GM12878 (cell line): ENCODE measurements at regions not wholly inside any gene's neighbourhood (a gene's known extent, or its start where the extent isn't known, plus 50 kb on each side); places are given as distances from the start of the nearest gene placed in this dataset.

Experiments
- ATAC-seq: fragments of 200-7000 bp; cut with Tn5 transposase; 3 replicates; pipeline ENCODE4 v1.9.1; 2020; ENCODE audit warnings: mild to moderate bottlenecking, moderate library complexity
- BruUV-seq: library from RNA; stranded (reverse); fragments of 400-500 nt; replicated peaks from 2 replicates; lab custom pipeline; 2021; lab: Mats Ljungman, UMichigan
- CTCF ChIA-PET: fragments of 300-600 bp; sonication (Branson Sonifier 250); formaldehyde crosslinking; extraction: SDS; loops from one replicate; lab custom pipeline; 2021; ENCODE audit warnings: inconsistent platforms; lab: Yijun Ruan, JAX
- POLR2A ChIA-PET: fragments of 350-600 bp; formaldehyde crosslinking; extraction: SDS; loops from one replicate; lab custom pipeline; 2021; ENCODE audit warnings: inconsistent platforms; lab: Charles Lee
- RAD21 ChIA-PET: fragments of 300-600 bp; sonication (Branson Sonifier 250); formaldehyde crosslinking; loops from one replicate; lab custom pipeline; 2023; ENCODE audit warnings: antibody characterized with exemption; ENCODE audit not compliant: unreplicated experiment; lab: Charles Lee
- SMC1A ChIA-PET: fragments of 300-600 bp; sonication (Branson Sonifier 250); formaldehyde crosslinking; loops from one replicate; lab custom pipeline; 2023; ENCODE audit not compliant: unreplicated experiment, uncharacterized antibody; lab: Charles Lee
- DNase-seq: peaks from one replicate; pipeline ENCODE4 v3.0.0-alpha.2; 2011; ENCODE audit warnings: low read depth, low spot score
- FAIRE-seq: peaks from 3 replicates; lab custom pipeline; 2011; peaks lifted over from hg19 to GRCh38; lab: Jason Lieb, UNC
- H2AFZ ChIP-seq: 2 replicates; pipeline ENCODE4 v1.6.0; 2011; ENCODE audit warnings: low read depth, low read length, control low read depth; ENCODE audit not compliant: control insufficient read depth
- H3K27ac ChIP-seq: 2 replicates; pipeline ENCODE4 v1.5.1; 2011; ENCODE audit warnings: control low read depth; ENCODE audit not compliant: control insufficient read depth, insufficient read depth
- H3K27me3 ChIP-seq, 2 experiments: replicated peaks in 1 of 2; 2 replicates each; pipeline versions ENCODE4 v1.6.0 to v1.6.1; 2011; ENCODE audit warnings: low read length in 1 of 2; ENCODE audit not compliant: control insufficient read depth in 2 of 2, insufficient read depth in 2 of 2
- H3K36me3 ChIP-seq, 2 experiments: 2 replicates each; pipeline ENCODE4 v1.5.1; 2011; ENCODE audit warnings: low read length in 1 of 2; ENCODE audit not compliant: control insufficient read depth in 2 of 2, insufficient read depth in 2 of 2
- H3K4me1 ChIP-seq: 2 replicates; pipeline ENCODE4 v1.6.1; 2011; ENCODE audit warnings: mild to moderate bottlenecking, low read length, moderate library complexity, mixed read lengths; ENCODE audit not compliant: control insufficient read depth, insufficient read depth
- H3K4me2 ChIP-seq: 2 replicates; pipeline ENCODE4 v1.6.0; 2011; ENCODE audit warnings: control low read depth; ENCODE audit not compliant: control insufficient read depth, insufficient read depth
- H3K4me3 ChIP-seq: fragments of 200-600 bp; sonication (generic); 2 replicates; pipeline ENCODE4 v1.5.1; 2016
- H3K79me2 ChIP-seq: 2 replicates; pipeline ENCODE4 v1.6.0; 2011; ENCODE audit warnings: low read length; ENCODE audit not compliant: control insufficient read depth, insufficient read depth
- H3K9ac ChIP-seq: 2 replicates; pipeline ENCODE4 v1.8.0; 2011; ENCODE audit warnings: low read length, control low read depth, mixed read lengths; ENCODE audit not compliant: control insufficient read depth, insufficient read depth
- H3K9me3 ChIP-seq: replicated peaks from 3 replicates; pipeline ENCODE4 v1.5.1; 2011; ENCODE audit warnings: mild to moderate bottlenecking, low read length; ENCODE audit not compliant: control insufficient read depth, insufficient read depth
- H4K20me1 ChIP-seq: 2 replicates; pipeline ENCODE4 v1.6.0; 2011; ENCODE audit not compliant: control insufficient read depth, insufficient read depth
- CREB1 ChIP-seq: IDR thresholded peaks from 2 replicates; pipeline ENCODE4 v1.6.1; 2012; ENCODE audit warnings: low read depth, mild to moderate bottlenecking, inconsistent platforms
- FOS ChIP-seq: IDR thresholded peaks from 3 replicates; pipeline ENCODE4 v1.6.1; 2011; ENCODE audit warnings: borderline replicate concordance; ENCODE audit not compliant: insufficient read length; ENCODE audit errors: extremely low read depth
- MXI1 ChIP-seq: fragments of 150-350 bp; IDR thresholded peaks from 2 replicates; pipeline ENCODE4 v1.6.1; 2011; ENCODE audit warnings: low read depth, mild to moderate bottlenecking, inconsistent platforms, low read length, improper control_type of control experiment
- RFX5 ChIP-seq: IDR thresholded peaks from 2 replicates; pipeline ENCODE4 v1.6.1; 2011; ENCODE audit warnings: low read depth, low read length, improper control_type of control experiment
- TCF12 ChIP-seq: IDR thresholded peaks from 2 replicates; pipeline ENCODE4 v1.6.1; 2011; ENCODE audit warnings: low read depth, mild to moderate bottlenecking, low read length
- ZBTB40 ChIP-seq: fragments of 450-650 bp; IDR thresholded peaks from 2 replicates; pipeline ENCODE4 v1.6.1; 2016; ENCODE audit warnings: mild to moderate bottlenecking, moderate library complexity, borderline replicate concordance
- WGBS: methylation state at CpG from one replicate; pipeline ENCODE4 v1.1.6; 2016; ENCODE audit warnings: low lambda C conversion rate; ENCODE audit not compliant: insufficient replicate concordance, insufficient coverage; ENCODE audit errors: missing lambda C conversion rate; 5-methylcytosine and 5-hydroxymethylcytosine counted together
- in situ Hi-C: fragments of 300-500 bp; cut with MboI; formaldehyde crosslinking; loops from 9 replicates; pipeline ENCODE4 v1.14.3; 2018; ENCODE audit warnings: mixed read lengths
- intact Hi-C: fragments of 100-400 bp; cut with micrococcal nuclease; formaldehyde crosslinking; loops from one replicate; pipeline ENCODE4 v1.14.2; 2022; ENCODE audit not compliant: unreplicated experiment

- TF ChIP-seq ZBTB40 (no peak), TCF12 (no peak)
Observed at GRCh38 chr20:40467703-40468411, 221.2 kb downstream of the MAFB start (continued).

- BruUV-seq: no TSS peak
Observed at GRCh38 chr20:40467067-40467466, 222.0 kb downstream of the MAFB start.

More at GRCh38 chr20:40467067-40467466, 222.0 kb downstream of the MAFB start:
- ChIA-PET RAD21 (no interaction called here), CTCF (no interaction called here), POLR2A (no interaction called here), SMC1A (no interaction called here)
- FAIRE-seq (no peak), DNase-seq (no peak), ATAC-seq (no peak)
- H3K4me3 ChIP-seq: no peak overlapping the region
- no peaks in the 10 kb centered on the region for H4K20me1 ChIP-seq
- no peaks in the 10 kb centered on the region for H3K4me1 ChIP-seq
- no peak overlapping the region for H3K27ac ChIP-seq
- intact Hi-C loops: no loop called here
- no peaks in the 10 kb centered on the region for H3K27me3 ChIP-seq
- 2% methylated on average over 3 of the region's 3 CpGs for WGBS
- H3K36me3 ChIP-seq: no peaks in the 10 kb centered on the region
- H3K9ac ChIP-seq: no peak overlapping the region
- no peak overlapping the region for H2AFZ ChIP-seq
- in situ Hi-C loops: no loop called here
- no peaks in the 10 kb centered on the region for H3K9me3 ChIP-seq
- H3K4me2 ChIP-seq: no peak overlapping the region
- no peaks in the 10 kb centered on the region for H3K79me2 ChIP-seq
- TF ChIP-seq MXI1: no peak
- no peak for TF ChIP-seq ZBTB40
- no peak for TF ChIP-seq CREB1
- TF ChIP-seq RFX5: no peak
- no peak for TF ChIP-seq FOS
- TF ChIP-seq, all 136 proteins: peak for 0
